Stomach smooth muscle (tissue), 2 donors: ENCODE measurements at regions not wholly inside any gene's neighbourhood (a gene's known extent, or its start where the extent isn't known, plus 50 kb on each side); places are given as distances from the start of the nearest gene placed in this dataset.
"Not testable (repeated sequence)": the region's sequence is repeated elsewhere in the genome, so short reads cannot be mapped to it uniquely, and the experiment has no call there.

Experiments used
- H3K27ac ChIP-seq: one replicate; pipeline ENCODE4 v1.7.0; 2013; ENCODE audit warnings: mild to moderate bottlenecking, low read length, inconsistent platforms
- H3K27me3 ChIP-seq, 2 donors: one replicate each; pipeline ENCODE4 v1.7.0; 2013; ENCODE audit warnings: low read length in 2 of 2; ENCODE audit not compliant: insufficient read depth in 2 of 2, control insufficient read depth in 1 of 2
- H3K36me3 ChIP-seq, 2 donors: one replicate each; pipeline ENCODE4 v1.7.0; 2013; ENCODE audit warnings: low read length in 2 of 2; ENCODE audit not compliant: control insufficient read depth in 2 of 2, insufficient read depth in 2 of 2
- H3K4me1 ChIP-seq: one replicate; pipeline ENCODE4 v1.7.0; 2013; ENCODE audit warnings: low read length; ENCODE audit not compliant: control insufficient read depth, insufficient read depth
- H3K4me3 ChIP-seq, 2 donors: one replicate each; pipeline ENCODE4 v1.7.0; 2013; ENCODE audit warnings: low read length in 2 of 2
- H3K9ac ChIP-seq, 2 donors: one replicate each; pipeline ENCODE4 v1.7.0; 2013; ENCODE audit warnings: low read length in 2 of 2, mild to moderate bottlenecking in 1 of 2
- H3K9me3 ChIP-seq, 2 donors: one replicate each; pipeline ENCODE4 v1.7.0; 2013; ENCODE audit warnings: low read length in 2 of 2; ENCODE audit not compliant: control insufficient read depth in 2 of 2
- donor health status: healthy.
- donor health status: Pancreatic carcinoma.

DNA sequence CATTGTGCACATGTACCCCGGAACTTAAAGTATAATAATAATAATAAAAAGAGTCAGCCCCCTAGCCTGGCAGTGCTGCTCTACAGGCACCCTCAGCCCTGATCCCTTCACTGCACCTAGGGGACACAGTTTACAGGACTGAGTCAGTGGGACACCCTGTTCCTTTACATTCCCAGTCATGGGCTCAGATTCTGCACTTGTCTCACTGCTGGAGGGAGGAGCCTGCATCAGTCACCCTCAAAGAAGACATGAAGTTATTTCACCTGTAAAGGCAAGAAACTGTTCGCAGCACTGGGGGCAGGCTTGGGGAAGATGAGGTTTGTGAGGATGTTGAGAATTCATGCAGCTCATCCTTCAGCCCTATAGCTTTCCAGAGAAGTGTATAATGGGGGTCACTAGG, 50.7 kb upstream of the VPREB1 start:
- no peak overlapping the region for H3K9ac ChIP-seq
- H3K36me3 ChIP-seq: no peaks in the 10 kb centered on the region
- H3K4me1 ChIP-seq: no peaks in the 10 kb centered on the region
- H3K9me3 ChIP-seq: no peaks in the 10 kb centered on the region
- no peak overlapping the region for H3K4me3 ChIP-seq
- no peak overlapping the region for H3K27ac ChIP-seq
- peaks cover 0 to 11% of the 10 kb centered on the region in 2 donors for H3K27me3 ChIP-seq

DNA sequence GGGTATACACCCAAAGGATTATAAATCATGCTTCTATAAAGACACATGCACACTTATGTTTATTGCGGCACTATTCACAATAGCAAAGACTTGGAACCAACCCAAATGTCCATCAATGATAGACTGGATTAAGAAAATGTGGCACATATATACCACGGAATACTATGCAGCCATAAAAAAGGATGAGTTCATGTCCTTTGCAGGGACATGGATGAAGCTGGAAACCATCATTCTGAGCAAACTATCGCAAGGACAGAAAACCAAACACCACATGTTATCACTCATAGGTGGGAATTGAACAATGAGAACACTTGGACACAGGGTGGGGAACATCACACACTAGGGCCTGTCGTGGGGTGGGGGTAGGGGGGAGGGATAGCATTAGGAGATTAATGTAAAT, 51.1 kb upstream of the VPREB1 start:
- not testable (repeated sequence) for H3K36me3 ChIP-seq, H3K4me1 ChIP-seq

DNA sequence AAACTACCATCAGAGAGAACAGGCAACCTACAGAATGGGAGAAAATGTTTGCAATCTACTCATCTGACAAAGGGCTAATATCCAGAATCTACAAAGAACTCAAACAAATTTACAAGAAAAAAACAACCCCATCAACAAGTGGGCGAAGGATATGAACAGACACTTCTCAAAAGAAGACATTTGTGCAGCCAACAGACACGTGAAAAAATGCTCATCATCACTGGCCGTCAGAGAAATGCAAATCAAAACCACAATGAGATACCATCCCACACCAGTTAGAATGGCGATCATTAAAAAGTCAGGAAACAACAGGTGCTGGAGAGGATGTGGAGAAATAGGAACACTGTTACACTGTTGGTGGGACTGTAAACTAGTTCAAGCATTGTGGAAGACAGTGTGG, 51.6 kb upstream of the VPREB1 start:
- not testable (repeated sequence) for H3K27me3 ChIP-seq, H3K27ac ChIP-seq, H3K4me1 ChIP-seq, H3K4me3 ChIP-seq, H3K9me3 ChIP-seq, H3K9ac ChIP-seq, H3K36me3 ChIP-seq

More for the DNA sequence above, 51.1 kb upstream of the VPREB1 start:
- not testable (repeated sequence) for H3K27me3 ChIP-seq, H3K4me3 ChIP-seq, H3K9ac ChIP-seq, H3K9me3 ChIP-seq, H3K27ac ChIP-seq

DNA sequence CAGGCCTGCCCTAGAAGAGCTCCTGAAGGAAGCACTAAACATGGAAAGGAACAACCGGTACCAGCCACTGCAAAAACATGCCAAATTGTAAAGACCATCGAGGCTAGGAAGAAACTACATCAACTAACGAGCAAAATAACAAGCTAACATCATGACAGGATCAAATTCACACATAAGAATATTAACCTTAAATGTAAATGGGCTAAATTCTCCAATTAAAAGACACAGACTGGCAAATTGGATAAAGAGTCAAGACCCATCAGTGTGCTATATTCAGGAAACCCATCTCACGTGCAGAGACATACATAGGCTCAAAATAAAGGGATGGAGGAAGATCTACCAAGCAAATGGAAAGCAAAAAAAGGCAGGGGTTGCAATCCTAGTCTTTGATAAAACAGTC, 54.8 kb upstream of the VPREB1 start:
- not testable (repeated sequence) for H3K27me3 ChIP-seq, H3K9ac ChIP-seq, H3K4me1 ChIP-seq, H3K9me3 ChIP-seq, H3K36me3 ChIP-seq, H3K4me3 ChIP-seq, H3K27ac ChIP-seq

DNA sequence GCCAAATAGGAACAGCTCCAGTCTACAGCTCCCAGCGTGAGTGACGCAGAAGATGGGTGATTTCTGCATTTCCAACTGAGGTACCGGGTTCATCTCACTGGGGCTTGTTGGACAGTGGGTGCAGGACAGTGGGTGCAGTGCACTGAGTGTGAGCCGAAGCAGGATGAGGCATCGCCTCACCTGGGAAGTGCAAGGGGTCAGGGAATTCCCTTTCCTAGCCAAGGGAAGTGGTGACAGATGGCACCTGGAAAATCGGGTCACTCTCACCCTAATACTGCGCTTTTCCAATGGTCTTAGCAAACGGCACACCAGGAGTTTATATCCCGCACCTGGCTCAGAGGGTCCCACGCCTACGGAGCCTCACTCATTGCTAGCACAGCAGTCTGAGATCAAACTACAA, 56.7 kb upstream of the VPREB1 start:
- H3K9ac ChIP-seq, H3K36me3 ChIP-seq, H3K27ac ChIP-seq, H3K4me3 ChIP-seq, H3K4me1 ChIP-seq, H3K9me3 ChIP-seq, H3K27me3 ChIP-seq: not testable (repeated sequence)

DNA sequence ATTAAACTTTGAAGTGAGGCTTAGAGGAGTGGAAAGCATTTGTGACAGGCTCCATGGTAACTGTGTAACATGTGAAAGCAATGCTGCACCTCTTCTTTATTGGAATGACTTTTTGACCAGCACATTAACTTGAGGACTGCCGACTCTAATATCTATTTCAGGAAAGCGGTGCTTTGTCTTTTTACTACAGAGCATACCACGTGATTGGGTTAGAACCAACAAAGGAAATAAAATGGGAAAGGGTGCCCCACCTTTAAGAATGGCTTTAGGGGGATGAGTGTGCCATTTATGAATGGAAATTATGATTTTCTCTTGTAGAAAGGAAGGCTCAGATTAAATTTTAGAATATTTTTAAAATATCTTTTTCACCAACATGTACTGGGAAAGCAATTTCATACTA, 57.3 kb upstream of the VPREB1 start:
- no peaks in the 10 kb centered on the region for H3K9me3 ChIP-seq
- no peak overlapping the region for H3K9ac ChIP-seq
- no peak overlapping the region for H3K27ac ChIP-seq
- peaks cover 3 to 5% of the 10 kb centered on the region in 2 donors for H3K27me3 ChIP-seq
- H3K4me3 ChIP-seq: no peak overlapping the region
- no peaks in the 10 kb centered on the region for H3K4me1 ChIP-seq
- no peaks in the 10 kb centered on the region for H3K36me3 ChIP-seq

DNA sequence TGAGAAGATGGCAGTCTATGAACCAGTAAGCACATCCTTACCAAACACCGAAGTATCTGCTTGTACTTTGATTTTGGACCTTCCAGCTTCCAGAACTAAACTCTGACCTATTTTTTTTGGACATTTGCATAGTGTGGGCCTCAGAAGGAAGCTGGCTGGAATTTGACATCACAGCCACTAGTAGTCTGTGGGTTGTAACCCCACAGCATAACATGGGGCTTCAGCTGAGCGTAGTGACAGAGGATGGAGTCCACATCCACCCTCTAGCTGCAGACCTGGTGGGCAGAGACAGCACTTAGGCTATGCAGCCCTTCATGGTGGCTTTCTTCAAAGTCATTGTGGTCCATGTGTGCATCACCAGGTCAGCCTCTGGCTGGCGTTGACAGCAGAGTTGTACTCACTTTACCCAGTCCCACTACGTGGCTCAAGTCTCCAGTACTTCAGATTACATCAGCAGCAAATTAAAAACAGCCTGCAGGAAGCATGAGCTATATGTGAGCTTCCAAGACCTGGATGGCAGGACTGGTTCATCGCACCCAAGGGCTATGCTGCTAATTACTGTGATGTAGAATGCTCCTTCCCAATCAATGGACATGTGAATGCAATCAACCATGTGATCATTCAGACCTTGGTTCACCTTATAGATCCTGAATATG, 58.6 kb upstream of the VPREB1 start:
- H3K4me3 ChIP-seq: no peak overlapping the region
- no peaks in the 10 kb centered on the region for H3K9me3 ChIP-seq
- H3K27ac ChIP-seq: no peak overlapping the region
- H3K27me3 ChIP-seq: peaks cover 3 to 13% of the 10 kb centered on the region in 2 donors
- H3K9ac ChIP-seq: no peak overlapping the region
- no peaks in the 10 kb centered on the region for H3K4me1 ChIP-seq
- H3K36me3 ChIP-seq: no peaks in the 10 kb centered on the region

DNA sequence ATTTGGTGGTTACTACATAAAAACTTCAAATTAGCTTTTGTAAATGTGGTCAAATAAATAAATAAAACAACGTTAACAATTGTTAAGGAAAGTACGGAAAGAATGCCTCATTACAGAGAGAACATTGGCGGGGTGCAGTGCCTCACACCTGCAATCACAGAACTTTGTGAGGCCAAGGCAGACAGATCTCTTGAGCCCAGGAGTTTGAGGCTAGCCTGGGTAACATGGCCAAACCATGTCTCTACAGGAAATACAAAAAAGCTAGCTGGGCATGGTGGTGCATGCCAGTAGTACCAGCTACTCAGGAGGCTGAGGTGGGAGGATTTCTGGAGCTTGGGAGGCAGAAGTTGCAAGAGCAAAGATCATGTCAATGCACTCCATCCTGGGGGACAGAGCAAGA, 59.4 kb upstream of the VPREB1 start:
- Histone ChIP-seq H3K4me1 (no peaks in the 10 kb centered on the region), H3K27me3 (peaks cover 3 to 13% of the 10 kb centered on the region in 2 donors), H3K9ac (no peak overlapping the region), H3K9me3 (no peaks in the 10 kb centered on the region), H3K27ac (no peak overlapping the region), H3K4me3 (no peak overlapping the region), H3K36me3 (no peaks in the 10 kb centered on the region)

DNA sequence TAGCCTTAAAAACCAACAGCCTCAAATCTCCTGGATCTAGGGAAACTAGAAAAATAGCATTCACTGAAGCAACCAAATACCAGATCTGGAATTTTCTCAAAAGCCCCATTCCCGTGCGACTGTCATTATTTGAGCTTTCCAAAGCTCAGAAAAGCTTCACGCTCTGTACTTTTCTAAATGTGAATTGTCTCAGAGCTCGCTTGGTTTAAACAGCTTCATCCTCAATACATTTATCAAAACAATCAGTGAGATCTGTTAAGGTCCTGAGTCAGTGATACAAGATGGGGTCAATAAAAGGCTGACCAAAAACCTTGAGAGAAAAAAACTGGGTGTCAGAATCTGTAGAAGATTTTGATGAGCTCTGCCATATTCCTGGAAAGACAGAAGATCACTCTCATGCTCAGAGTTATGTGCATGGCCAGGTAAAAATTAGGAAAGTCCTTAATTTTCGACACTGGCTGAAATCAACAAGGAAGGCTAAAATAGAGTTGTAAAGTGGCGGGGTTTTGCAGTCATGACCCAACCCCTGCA, 60.2 kb upstream of the VPREB1 start:
- Histone ChIP-seq H3K27me3 (peaks cover 3 to 16% of the 10 kb centered on the region in 2 donors), H3K9me3 (no peaks in the 10 kb centered on the region), H3K36me3 (no peaks in the 10 kb centered on the region), H3K27ac (no peak overlapping the region), H3K4me1 (no peaks in the 10 kb centered on the region), H3K9ac (no peak overlapping the region), H3K4me3 (no peak overlapping the region)

DNA sequence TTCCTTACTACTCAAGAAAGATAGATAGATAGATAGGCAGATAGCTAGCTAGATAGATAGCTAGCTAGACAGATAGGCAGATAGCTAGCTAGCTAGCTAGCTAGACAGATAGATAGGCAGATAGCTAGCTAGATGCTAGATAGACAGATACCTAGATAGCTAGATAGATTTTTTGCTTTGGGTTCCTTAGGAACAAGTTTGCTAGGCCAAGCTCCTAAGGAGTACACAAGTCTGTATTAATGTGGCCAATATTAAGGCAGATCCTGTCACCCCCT, 61.7 kb upstream of the VPREB1 start:
- no peaks in the 10 kb centered on the region for H3K4me1 ChIP-seq
- no peaks in the 10 kb centered on the region for H3K9me3 ChIP-seq
- no peak overlapping the region for H3K9ac ChIP-seq
- H3K36me3 ChIP-seq: no peaks in the 10 kb centered on the region
- peaks cover 3 to 20% of the 10 kb centered on the region in 2 donors for H3K27me3 ChIP-seq
- H3K4me3 ChIP-seq: no peak overlapping the region
- no peak overlapping the region for H3K27ac ChIP-seq

DNA sequence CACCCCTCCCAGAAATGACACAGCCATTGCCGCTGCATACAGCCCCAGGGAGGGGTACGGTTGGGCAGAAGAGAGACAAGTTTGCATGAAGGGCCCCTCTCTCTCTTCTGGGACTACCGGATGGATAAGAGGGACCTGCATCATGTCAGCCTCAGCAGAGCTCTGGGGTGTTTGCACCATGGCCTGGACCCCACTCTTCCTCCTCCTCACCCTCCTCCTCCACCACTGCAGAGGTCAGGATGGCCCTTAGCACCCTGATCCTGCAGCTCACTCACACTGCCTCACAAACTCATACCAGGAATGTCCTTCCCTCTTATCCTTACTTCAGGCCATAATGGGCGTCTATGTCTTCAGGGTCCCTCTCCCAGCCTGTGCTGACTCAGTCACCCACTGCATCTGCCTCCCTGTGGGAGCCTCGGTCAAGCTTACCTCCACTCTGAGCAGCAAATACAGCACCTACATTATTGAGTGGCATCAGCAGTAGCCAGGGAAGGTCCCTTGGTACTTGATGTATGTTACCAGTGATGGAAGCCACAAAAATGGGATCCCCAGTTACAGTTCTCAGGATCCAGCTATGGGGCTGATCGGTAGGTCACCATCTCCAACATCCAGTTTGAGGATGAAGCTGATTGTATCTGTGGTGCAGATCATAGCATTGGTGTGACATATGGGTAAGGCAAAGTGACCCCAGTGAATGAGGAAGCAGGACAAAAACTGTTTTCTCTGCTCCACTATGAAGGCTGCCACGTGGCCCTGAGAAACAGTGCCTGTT, 62.2 kb upstream of the VPREB1 start:
- Histone ChIP-seq H3K9ac (no peak overlapping the region), H3K27ac (no peak overlapping the region), H3K9me3 (no peaks in the 10 kb centered on the region), H3K27me3 (peaks cover 3 to 20% of the 10 kb centered on the region in 2 donors), H3K4me3 (no peak overlapping the region), H3K4me1 (no peaks in the 10 kb centered on the region), H3K36me3 (no peaks in the 10 kb centered on the region)
